Neuronal stem cell (in vitro differentiated cells): ENCODE measurements at regions not wholly inside any gene's neighbourhood (a gene's known extent, or its start where the extent isn't known, plus 50 kb on each side); places are given as distances from the start of the nearest gene placed in this dataset.

Experiments
- DNase-seq: peaks from one replicate; pipeline ENCODE4 v3.0.0-alpha.2; 2013; ENCODE audit warnings: low spot score
- H2AFZ ChIP-seq: one replicate; pipeline ENCODE4 v1.6.1; 2013; ENCODE audit warnings: mild to moderate bottlenecking, low read length, inconsistent platforms
- H2AK5ac ChIP-seq: 2 replicates; pipeline ENCODE4 v1.6.1; 2013; ENCODE audit warnings: low read depth, mild to moderate bottlenecking, inconsistent platforms, low read length, moderate library complexity, mixed read lengths
- H2BK120ac ChIP-seq: 2 replicates; pipeline ENCODE4 v1.6.1; 2013; ENCODE audit warnings: low read depth, mild to moderate bottlenecking, inconsistent platforms, low read length, moderate library complexity, mixed read lengths
- H2BK12ac ChIP-seq: one replicate; pipeline ENCODE4 v1.6.1; 2013; ENCODE audit warnings: low read length, inconsistent platforms
- H2BK15ac ChIP-seq: 2 replicates; pipeline ENCODE4 v1.6.1; 2013; ENCODE audit warnings: mild to moderate bottlenecking, low read length, inconsistent platforms, mixed read lengths
- H2BK5ac ChIP-seq: one replicate; pipeline ENCODE4 v1.6.1; 2013; ENCODE audit warnings: inconsistent platforms, mild to moderate bottlenecking, low read length, moderate library complexity
- H3K14ac ChIP-seq: one replicate; pipeline ENCODE4 v1.6.1; 2013; ENCODE audit warnings: low read length, inconsistent platforms
- H3K18ac ChIP-seq: 2 replicates; pipeline ENCODE4 v1.6.1; 2013; ENCODE audit warnings: low read length, inconsistent platforms
- H3K23ac ChIP-seq: 2 replicates; pipeline ENCODE4 v1.6.1; 2013; ENCODE audit warnings: low read depth, mild to moderate bottlenecking, mixed read lengths, low read length, inconsistent platforms; ENCODE audit not compliant: poor library complexity
- H3K27ac ChIP-seq: replicated peaks from 3 replicates; pipeline ENCODE4 v1.5.1; 2013; ENCODE audit warnings: low read length, inconsistent platforms
- H3K27me3 ChIP-seq, 3 experiments: 2 replicates each; pipeline ENCODE4 v1.6.1; 2013; ENCODE audit warnings: low read length in 3 of 3, mild to moderate bottlenecking in 2 of 3, inconsistent platforms in 1 of 3, low read depth in 1 of 3, mixed read lengths in 1 of 3, moderate library complexity in 1 of 3; ENCODE audit not compliant: control insufficient read depth in 3 of 3, insufficient read depth in 3 of 3
- H3K36me3 ChIP-seq, 2 donors: replicated peaks in 1 of 2; 2 replicates each; pipeline ENCODE4 v1.6.1; 2013; ENCODE audit warnings: low read length in 2 of 2; ENCODE audit not compliant: control insufficient read depth in 2 of 2, insufficient read depth in 2 of 2
- H3K4ac ChIP-seq: 2 replicates; pipeline ENCODE4 v1.6.1; 2013; ENCODE audit warnings: inconsistent platforms, mild to moderate bottlenecking, low read length, moderate library complexity
- H3K4me1 ChIP-seq, 2 donors: 1 replicate in 1 of 2; 2 replicates in 1 of 2; pipeline ENCODE4 v1.6.1; 2013; ENCODE audit warnings: low read length in 2 of 2, low read depth in 1 of 2; ENCODE audit not compliant: control insufficient read depth in 2 of 2, insufficient read depth in 1 of 2
- H3K4me2 ChIP-seq: one replicate; pipeline ENCODE4 v1.6.1; 2013; ENCODE audit warnings: mild to moderate bottlenecking, low read length, inconsistent platforms; ENCODE audit not compliant: insufficient read depth, poor library complexity, severe bottlenecking
- H3K4me3 ChIP-seq, 2 donors: 2 replicates each; pipeline ENCODE4 v1.5.1; 2013; ENCODE audit warnings: low read length in 2 of 2, mild to moderate bottlenecking in 2 of 2, inconsistent platforms in 1 of 2, moderate library complexity in 1 of 2
- H3K79me1 ChIP-seq: one replicate; pipeline ENCODE4 v1.6.1; 2013; ENCODE audit warnings: low read depth, mild to moderate bottlenecking, inconsistent platforms, low read length, moderate library complexity
- H3K9ac ChIP-seq: one replicate; pipeline ENCODE4 v1.6.1; 2013; ENCODE audit warnings: mild to moderate bottlenecking, low read depth, low read length, inconsistent platforms; ENCODE audit not compliant: poor library complexity
- H3K9me3 ChIP-seq, 2 donors: replicated peaks in 1 of 2; 2 replicates each; pipeline versions ENCODE3 to v1.6.1; 2013; ENCODE audit warnings: low read length in 2 of 2, mild to moderate bottlenecking in 2 of 2, inconsistent platforms in 1 of 2, low read depth in 1 of 2, mixed read lengths in 1 of 2, moderate library complexity in 1 of 2; ENCODE audit not compliant: control insufficient read depth in 2 of 2, insufficient read depth in 1 of 2
- H4K8ac ChIP-seq: one replicate; pipeline ENCODE4 v1.6.1; 2013; ENCODE audit warnings: low read depth, mild to moderate bottlenecking, inconsistent platforms, low read length, moderate library complexity
- H4K91ac ChIP-seq: one replicate; pipeline ENCODE4 v1.6.1; 2013; ENCODE audit warnings: low read length, low read depth, mild to moderate bottlenecking, inconsistent platforms; ENCODE audit not compliant: poor library complexity
- WGBS, 2 donors: extraction: QIAGEN DNeasy Blood & Tissue Kit; methylation state at CpG; one replicate each; pipeline ENCODE4 v1.1.7; 2013; ENCODE audit warnings: missing lambda C conversion rate in 2 of 2, mixed read lengths in 1 of 2; ENCODE audit not compliant: insufficient read length in 2 of 2, insufficient replicate concordance in 1 of 2; ENCODE audit errors: extremely low coverage in 2 of 2; 5-methylcytosine and 5-hydroxymethylcytosine counted together

- no CpG with 5 or more reads among the region's 2 CpGs for WGBS, 2 donors
These were observed 145.4 kb downstream of the RPAP3 start for GRCh38 chr12:47560415-47560814.

GRCh38 chr12:47558625-47559345 lies 147.0 kb downstream of the RPAP3 start:
- H2BK15ac ChIP-seq, result no peak overlapping the region
- no peak overlapping the region for H2AK5ac ChIP-seq
- H3K4me1 ChIP-seq, result peaks cover 0 to 5% of the 10 kb centered on the region in 2 donors
- no CpG with 5 or more reads among the region's 5 CpGs for WGBS, 2 donors
- H2BK5ac ChIP-seq, result no peak overlapping the region
- no peak overlapping the region for H3K9ac ChIP-seq
- no peak overlapping the region for H3K4me2 ChIP-seq
- no peak overlapping the region for H3K4me3 ChIP-seq
- no peak overlapping the region for H3K23ac ChIP-seq
- no peak overlapping the region for H3K18ac ChIP-seq
- H4K91ac ChIP-seq, result no peak overlapping the region
- no peak overlapping the region for H3K14ac ChIP-seq
- H3K27ac ChIP-seq, result no peak overlapping the region
- H3K27me3 ChIP-seq, result no peaks in the 10 kb centered on the region
- H4K8ac ChIP-seq, result no peak overlapping the region
- DNase-seq, result no peak
- no peak overlapping the region for H2BK120ac ChIP-seq
- no peaks in the 10 kb centered on the region for H3K79me1 ChIP-seq
- H2BK12ac ChIP-seq, result no peak overlapping the region
- no peaks in the 10 kb centered on the region for H3K36me3 ChIP-seq
- no peak overlapping the region for H2AFZ ChIP-seq
- peaks cover 0 to 2% of the 10 kb centered on the region in 2 donors for H3K9me3 ChIP-seq
- H3K4ac ChIP-seq, result no peak overlapping the region

More at GRCh38 chr12:47560415-47560814, 145.4 kb downstream of the RPAP3 start:
- Histone ChIP-seq H3K4me3 (no peak overlapping the region), H2BK120ac (no peak overlapping the region), H3K14ac (no peak overlapping the region), H3K36me3 (no peaks in the 10 kb centered on the region), H3K4ac (no peak overlapping the region), H3K4me1 (peaks cover 0 to 5% of the 10 kb centered on the region in 2 donors), H2BK5ac (no peak overlapping the region), H3K9me3 (no peaks in the 10 kb centered on the region), H3K79me1 (no peaks in the 10 kb centered on the region), H3K27me3 (no peaks in the 10 kb centered on the region), H2BK12ac (no peak overlapping the region), H3K9ac (no peak overlapping the region), H4K91ac (no peak overlapping the region), H2AK5ac (no peak overlapping the region), H4K8ac (no peak overlapping the region), H2BK15ac (no peak overlapping the region), H3K23ac (no peak overlapping the region), H2AFZ (no peak overlapping the region), H3K18ac (no peak overlapping the region), H3K27ac (no peak overlapping the region), H3K4me2 (no peak overlapping the region)
- no peak for DNase-seq

DNA sequence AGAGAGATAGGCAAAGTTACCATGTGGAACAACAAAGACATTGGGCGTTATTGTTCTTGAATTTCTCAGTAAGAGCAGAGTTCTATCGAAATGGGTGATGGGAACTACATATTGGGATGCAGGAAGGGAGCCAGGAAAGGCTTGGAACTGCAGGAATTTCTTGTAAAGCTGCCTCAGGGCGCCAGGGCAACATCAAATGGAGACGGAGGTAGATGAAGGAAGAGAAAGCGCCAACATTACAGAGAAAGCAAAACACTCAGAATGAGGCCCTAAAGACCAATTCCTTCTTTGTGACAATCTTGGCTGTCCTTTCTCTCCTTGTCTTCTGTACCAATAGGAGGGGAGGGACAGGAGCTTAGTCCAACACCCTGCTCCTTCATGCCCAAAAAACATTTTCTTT lies 148.4 kb downstream of the RPAP3 start:
- Histone ChIP-seq H3K36me3 (no peaks in the 10 kb centered on the region), H2BK15ac (no peak overlapping the region), H3K79me1 (no peaks in the 10 kb centered on the region), H2BK120ac (no peak overlapping the region), H3K9me3 (peaks cover 2 to 7% of the 10 kb centered on the region in 2 donors), H3K4me3 (no peak overlapping the region), H3K9ac (no peak overlapping the region), H2AFZ (no peak overlapping the region), H3K27me3 (no peaks in the 10 kb centered on the region), H2BK5ac (no peak overlapping the region), H3K27ac (no peak overlapping the region), H4K8ac (no peak overlapping the region), H3K18ac (no peak overlapping the region), H3K4me1 (peaks cover 0 to 5% of the 10 kb centered on the region in 2 donors), H3K4me2 (no peak overlapping the region), H2BK12ac (no peak overlapping the region), H3K4ac (no peak overlapping the region), H4K91ac (no peak overlapping the region), H3K14ac (no peak overlapping the region), H2AK5ac (no peak overlapping the region), H3K23ac (no peak overlapping the region)
- no peak for DNase-seq
- WGBS, 2 donors, result no CpG with 5 or more reads among the region's 5 CpGs

DNA sequence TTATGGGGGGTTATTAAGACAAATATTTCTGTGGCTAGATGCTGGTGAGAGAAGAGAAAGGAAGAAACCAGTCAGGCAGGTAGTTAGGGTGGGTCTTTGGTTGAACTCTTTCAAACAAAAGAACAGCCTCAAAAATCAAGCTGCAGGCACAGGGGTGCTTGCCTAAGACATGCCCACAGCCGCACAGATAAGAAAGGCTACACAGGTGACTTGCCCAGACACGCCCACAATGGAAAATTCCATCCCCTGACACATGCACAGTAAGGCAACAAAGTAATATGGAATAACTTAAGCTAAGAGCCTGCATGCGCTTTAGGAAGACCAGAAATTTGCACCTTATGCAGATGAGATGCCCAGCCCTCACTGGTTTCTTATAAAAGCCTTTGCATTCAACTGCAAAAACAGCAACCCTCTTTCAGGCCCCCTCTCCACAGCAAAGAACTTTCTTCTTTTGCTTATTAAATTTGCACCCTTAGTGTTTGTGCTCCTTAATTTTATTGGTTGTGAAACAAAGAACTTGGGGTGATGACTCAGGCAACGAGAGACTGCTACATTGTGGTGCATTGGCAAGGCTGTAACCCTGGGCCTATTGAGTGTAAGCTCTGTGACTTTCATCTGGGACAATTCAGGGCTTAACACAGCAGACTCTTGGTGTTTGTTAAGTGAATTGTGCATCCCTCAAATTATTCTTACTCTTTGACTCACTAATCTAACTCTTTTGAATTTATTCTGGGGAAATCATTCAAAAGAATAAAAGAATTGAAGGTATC lies 149.4 kb downstream of the RPAP3 start:
- H3K4me2 ChIP-seq, result no peak overlapping the region
- H3K79me1 ChIP-seq, result no peaks in the 10 kb centered on the region
- H3K18ac ChIP-seq, result no peak overlapping the region
- H2AK5ac ChIP-seq, result no peak overlapping the region
- no peak overlapping the region for H3K9ac ChIP-seq
- no peak overlapping the region for H2BK120ac ChIP-seq
- peaks cover 0 to 5% of the 10 kb centered on the region in 2 donors for H3K4me1 ChIP-seq
- H2BK5ac ChIP-seq, result no peak overlapping the region
- H4K91ac ChIP-seq, result no peak overlapping the region
- H2AFZ ChIP-seq, result peak overlapping the region; percentile 1
- H2BK15ac ChIP-seq, result no peak overlapping the region
- H4K8ac ChIP-seq, result no peak overlapping the region
- no peak overlapping the region for H3K14ac ChIP-seq
- no peaks in the 10 kb centered on the region for H3K27me3 ChIP-seq
- peak overlapping the region; percentile 8 for H3K27ac ChIP-seq
- peaks cover 2 to 7% of the 10 kb centered on the region in 2 donors for H3K9me3 ChIP-seq
- no peaks in the 10 kb centered on the region for H3K36me3 ChIP-seq
- no peak overlapping the region for H2BK12ac ChIP-seq
- WGBS, 2 donors, result no CpG with 5 or more reads among the region's 4 CpGs
- no peak overlapping the region for H3K4me3 ChIP-seq
- DNase-seq, result no peak
- no peak overlapping the region for H3K23ac ChIP-seq
- H3K4ac ChIP-seq, result no peak overlapping the region
